ENCODE measurements at regions not wholly inside any gene's neighbourhood (a gene's known extent, or its start where the extent isn't known, plus 50 kb on each side); places are given as distances from the start of the nearest gene placed in this dataset.

DNA sequence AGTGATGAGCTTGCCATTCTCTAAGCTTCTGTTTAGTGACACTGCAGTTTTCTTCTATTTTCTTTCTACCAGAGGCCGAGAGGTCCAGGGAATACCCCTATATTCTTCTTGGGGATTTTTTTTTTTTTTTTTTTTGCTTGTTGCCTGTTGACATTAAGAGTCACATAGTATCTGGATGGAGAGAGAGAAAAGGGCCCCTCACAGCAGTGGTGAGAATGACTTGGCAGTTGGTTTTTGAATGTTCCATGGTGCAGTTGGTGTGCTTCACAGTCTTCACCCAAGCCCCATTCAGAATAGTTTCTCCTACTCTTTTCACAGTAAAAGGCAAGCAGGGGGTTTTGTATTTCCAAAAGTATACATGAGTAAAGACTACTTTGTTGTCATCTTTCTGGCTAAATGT lies 577.9 kb downstream of the LMO7 start:
- Histone ChIP-seq H3K4me3 (ENCODE audit: insufficient read depth, low read depth, low read length) (no peak overlapping the region), H3K27me3 (ENCODE audit: control insufficient read depth, insufficient read depth, low read length) (no peaks in the 10 kb centered on the region), H3K36me3 (replicated peaks; ENCODE audit: control insufficient read depth, insufficient read depth, low read length) (no peaks in the 10 kb centered on the region)
- no peak for DNase-seq

DNA sequence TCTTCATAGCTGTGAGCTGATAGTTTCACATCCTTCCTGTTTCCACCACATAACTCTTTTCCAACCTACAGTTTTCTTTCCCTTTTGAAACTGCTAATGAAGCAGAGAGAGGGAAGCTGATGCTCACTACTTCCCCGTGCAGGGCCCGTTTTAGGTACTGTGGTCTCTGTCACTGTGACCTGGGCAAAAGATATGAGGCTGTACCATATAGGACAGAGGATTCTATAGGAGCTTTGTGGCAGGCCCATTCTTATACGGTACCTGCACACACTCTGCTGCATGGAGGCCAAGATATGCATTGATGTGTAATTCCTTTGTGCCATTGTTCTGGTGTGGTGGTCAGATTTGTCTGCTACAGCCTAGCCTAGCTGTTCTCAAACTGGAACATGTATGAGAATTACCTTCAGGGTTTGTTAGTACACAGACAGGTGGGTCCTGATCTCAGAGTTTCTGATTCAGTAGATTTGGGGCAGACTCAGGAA lies 577.3 kb downstream of the LMO7 start:
- Histone ChIP-seq H3K27me3 (ENCODE audit: control insufficient read depth, insufficient read depth, low read length) (no peaks in the 10 kb centered on the region), H3K4me3 (ENCODE audit: insufficient read depth, low read depth, low read length) (no peak overlapping the region), H3K36me3 (replicated peaks; ENCODE audit: control insufficient read depth, insufficient read depth, low read length) (no peaks in the 10 kb centered on the region)
- no peak for DNase-seq

DNA sequence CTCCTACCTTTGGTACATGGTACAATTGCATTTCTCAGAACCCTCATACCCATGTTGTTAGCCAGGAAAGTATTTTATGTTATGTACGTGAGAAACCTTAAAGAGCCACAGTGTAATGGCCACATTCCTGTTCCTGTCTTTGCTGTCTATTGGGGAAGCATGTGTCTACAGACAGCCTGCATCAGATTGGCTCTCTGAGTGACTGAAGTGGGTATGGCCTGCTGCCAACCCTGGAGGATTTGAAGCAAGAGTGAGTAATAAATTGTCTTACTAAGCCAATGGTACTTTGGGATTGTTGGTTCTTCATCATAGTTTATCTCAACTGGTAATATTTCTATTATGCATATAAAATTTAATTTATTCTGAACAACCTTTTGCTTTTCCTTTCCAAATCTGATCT lies 574.1 kb downstream of the LMO7 start:
- Histone ChIP-seq H3K27me3 (ENCODE audit: control insufficient read depth, insufficient read depth, low read length) (no peaks in the 10 kb centered on the region), H3K4me3 (ENCODE audit: insufficient read depth, low read depth, low read length) (no peak overlapping the region), H3K36me3 (replicated peaks; ENCODE audit: control insufficient read depth, insufficient read depth, low read length) (no peaks in the 10 kb centered on the region)
- no peak for DNase-seq

DNA sequence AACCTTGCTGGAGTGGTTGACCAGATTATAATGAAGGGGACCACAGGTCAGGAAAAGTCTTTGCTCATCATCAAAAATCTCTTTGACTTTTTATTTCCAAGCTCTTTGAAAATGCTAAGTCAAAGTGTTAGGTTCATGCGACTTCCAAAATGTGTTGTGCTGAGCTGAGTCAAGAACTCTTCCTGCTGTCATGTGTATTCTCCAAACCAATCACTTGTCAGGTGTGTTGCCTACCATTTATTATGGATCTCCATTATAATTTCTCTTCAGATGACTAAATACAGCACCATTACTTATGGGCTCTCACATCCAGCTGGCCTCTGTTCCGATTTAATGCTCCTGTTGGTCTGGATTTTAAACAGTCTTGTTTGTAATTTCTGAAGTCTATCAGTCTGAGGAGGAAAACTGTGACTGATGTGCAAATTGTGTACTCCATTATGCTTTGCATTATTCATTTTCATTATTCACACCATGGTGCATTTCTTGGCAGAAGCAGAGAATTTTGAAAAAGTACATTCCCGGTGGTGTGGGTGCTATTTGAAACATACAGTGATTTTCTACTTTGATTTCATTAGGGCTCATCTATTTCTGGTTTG lies 562.5 kb downstream of the LMO7 start:
- Histone ChIP-seq H3K36me3 (replicated peaks; ENCODE audit: control insufficient read depth, insufficient read depth, low read length) (no peaks in the 10 kb centered on the region), H3K4me3 (ENCODE audit: insufficient read depth, low read depth, low read length) (no peak overlapping the region), H3K27me3 (ENCODE audit: control insufficient read depth, insufficient read depth, low read length) (no peaks in the 10 kb centered on the region)
- no peak for DNase-seq

DNA sequence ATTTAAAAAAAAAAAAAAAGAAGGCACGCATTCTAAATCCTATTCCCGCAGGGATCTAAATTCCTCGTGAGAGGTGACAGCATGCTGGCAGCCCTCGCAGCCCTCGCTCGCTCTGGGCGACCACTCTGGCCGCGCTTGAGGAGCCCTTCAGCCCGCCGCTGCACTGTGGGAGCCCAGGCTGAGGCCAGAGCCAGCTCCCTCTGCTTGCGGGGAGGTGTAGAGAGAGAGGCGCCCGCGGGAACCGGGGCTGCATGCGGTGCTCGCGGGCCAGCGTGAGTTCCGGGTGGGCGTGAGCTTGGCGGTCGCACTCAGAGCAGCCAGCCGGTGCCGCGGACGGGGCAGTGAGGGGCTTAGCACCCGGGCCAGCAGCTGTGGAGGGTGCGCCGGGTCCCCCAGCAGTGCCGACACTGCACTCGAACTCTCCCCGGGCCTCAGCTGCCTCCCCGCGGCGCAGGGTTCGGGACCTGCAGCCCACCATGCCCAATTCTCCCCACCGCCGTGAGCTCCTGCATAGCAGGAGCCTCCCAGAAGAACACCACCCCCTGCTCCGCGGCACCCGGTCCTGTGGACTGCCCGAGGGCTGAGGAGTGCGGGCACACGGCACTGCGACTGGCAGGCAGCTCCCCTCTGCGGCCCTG lies 553.9 kb downstream of the LMO7 start:
- no peak for DNase-seq
- Histone ChIP-seq H3K27me3 (ENCODE audit: control insufficient read depth, insufficient read depth, low read length) (no peaks in the 10 kb centered on the region), H3K4me3 (ENCODE audit: insufficient read depth, low read depth, low read length) (no peak overlapping the region), H3K36me3 (replicated peaks; ENCODE audit: control insufficient read depth, insufficient read depth, low read length) (no peaks in the 10 kb centered on the region)

DNA sequence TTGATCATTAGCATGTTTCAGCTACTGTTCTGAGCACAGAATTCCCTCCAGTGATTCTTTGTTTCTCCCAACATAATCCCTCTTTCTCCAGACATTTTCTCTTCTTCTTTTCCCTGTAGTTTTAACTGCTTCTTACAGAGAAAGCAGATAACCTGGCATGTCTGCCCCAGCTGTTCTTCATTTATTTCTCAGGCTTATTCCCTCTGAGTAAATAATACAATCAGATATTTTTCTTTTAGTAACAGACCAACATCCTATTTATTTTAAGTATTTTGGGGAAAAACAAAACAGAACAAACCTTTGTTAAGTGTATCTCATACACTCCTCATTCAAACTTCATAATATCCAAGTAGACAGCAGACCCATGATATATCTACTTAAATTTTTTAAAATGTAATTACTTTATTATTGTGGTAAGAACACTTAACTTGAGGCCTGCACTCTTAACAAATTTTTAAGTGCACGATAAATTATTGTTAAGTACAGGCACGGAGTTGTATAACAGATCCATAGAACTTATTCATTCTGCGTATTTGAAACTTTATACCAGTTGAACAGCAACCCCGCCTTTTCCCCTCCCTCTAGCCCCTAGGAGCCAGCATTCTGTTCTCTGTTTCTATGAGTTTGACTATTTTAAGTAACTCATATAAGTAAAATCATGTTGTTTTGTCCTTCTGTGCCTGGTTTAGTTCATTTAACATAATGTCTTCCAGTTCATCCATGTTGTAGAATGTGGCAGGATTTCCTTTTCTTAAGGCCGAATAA lies 540.0 kb downstream of the LMO7 start:
- Histone ChIP-seq H3K36me3 (replicated peaks; ENCODE audit: control insufficient read depth, insufficient read depth, low read length) (no peaks in the 10 kb centered on the region), H3K27me3 (ENCODE audit: control insufficient read depth, insufficient read depth, low read length) (no peaks in the 10 kb centered on the region), H3K4me3 (ENCODE audit: insufficient read depth, low read depth, low read length) (no peak overlapping the region)
- DNase-seq, result no peak

DNA sequence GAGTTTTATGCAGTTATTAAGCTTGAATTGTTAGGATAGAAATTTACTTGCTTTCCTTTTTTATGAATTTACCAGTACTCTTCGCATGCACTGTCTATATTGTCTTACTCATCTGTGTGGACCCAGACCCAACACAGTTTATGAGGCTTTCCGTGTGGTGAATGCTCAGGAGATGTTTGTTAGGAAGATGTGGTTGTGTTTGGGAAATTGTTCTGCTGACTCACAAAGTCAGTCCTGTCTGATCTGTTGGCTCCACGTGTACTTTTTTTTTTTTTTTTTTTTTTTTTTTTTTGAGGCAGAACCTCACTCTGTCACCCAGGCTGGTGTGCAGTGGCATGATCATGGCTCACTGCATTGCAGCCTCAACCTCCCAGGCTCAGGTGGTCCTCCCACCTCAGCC lies 532.5 kb downstream of the LMO7 start:
- H3K27me3 ChIP-seq (ENCODE audit: control insufficient read depth, insufficient read depth, low read length), result no peaks in the 10 kb centered on the region
- DNase-seq, result no peak
- H3K36me3 ChIP-seq (replicated peaks; ENCODE audit: control insufficient read depth, insufficient read depth, low read length), result no peaks in the 10 kb centered on the region
- no peak overlapping the region for H3K4me3 ChIP-seq (ENCODE audit: insufficient read depth, low read depth, low read length)

DNA sequence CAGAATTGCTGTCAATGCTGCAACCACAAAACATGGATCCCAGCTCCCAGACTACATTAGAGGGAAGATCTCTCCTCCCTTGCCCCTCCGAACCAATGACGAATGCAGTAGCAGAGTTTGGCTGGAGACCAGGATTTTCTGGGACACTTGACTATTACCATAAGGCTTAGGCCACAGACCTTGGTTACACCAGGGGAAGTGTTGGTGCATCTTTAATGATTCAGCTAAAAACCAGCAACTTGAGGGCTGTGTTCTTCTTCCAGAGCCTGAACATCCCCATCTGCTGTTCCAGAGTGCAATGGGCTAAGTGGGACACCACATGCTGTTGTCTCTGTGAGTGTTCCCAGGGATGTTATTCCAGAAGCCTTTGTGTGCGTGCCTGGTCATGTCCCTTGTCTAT lies 528.2 kb downstream of the LMO7 start:
- DNase-seq, result no peak
- H3K27me3 ChIP-seq (ENCODE audit: control insufficient read depth, insufficient read depth, low read length), result no peaks in the 10 kb centered on the region
- no peaks in the 10 kb centered on the region for H3K36me3 ChIP-seq (replicated peaks; ENCODE audit: control insufficient read depth, insufficient read depth, low read length)
- H3K4me3 ChIP-seq (ENCODE audit: insufficient read depth, low read depth, low read length), result no peak overlapping the region

DNA sequence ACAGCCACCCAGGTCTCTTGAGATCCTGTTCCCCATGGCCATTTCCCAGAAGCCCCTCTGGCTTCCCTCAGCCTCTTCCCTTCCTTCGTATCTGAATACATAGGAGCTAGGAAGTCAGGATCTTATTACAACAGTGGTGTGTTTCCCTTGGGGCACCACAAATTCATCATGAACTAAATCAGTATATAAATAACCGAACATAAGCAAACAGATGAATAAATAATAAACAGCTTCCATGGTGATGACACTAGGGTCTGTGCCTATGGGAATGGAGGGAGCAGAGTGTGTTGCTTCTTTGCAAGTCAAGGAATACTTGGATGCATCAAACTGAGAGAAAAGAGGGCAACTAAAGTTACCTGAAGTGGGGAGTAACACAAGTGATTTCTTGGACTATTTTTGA lies 527.6 kb downstream of the LMO7 start:
- H3K27me3 ChIP-seq (ENCODE audit: control insufficient read depth, insufficient read depth, low read length), result no peaks in the 10 kb centered on the region
- H3K4me3 ChIP-seq (ENCODE audit: insufficient read depth, low read depth, low read length), result no peak overlapping the region
- H3K36me3 ChIP-seq (replicated peaks; ENCODE audit: control insufficient read depth, insufficient read depth, low read length), result no peaks in the 10 kb centered on the region
- DNase-seq, result no peak

DNA sequence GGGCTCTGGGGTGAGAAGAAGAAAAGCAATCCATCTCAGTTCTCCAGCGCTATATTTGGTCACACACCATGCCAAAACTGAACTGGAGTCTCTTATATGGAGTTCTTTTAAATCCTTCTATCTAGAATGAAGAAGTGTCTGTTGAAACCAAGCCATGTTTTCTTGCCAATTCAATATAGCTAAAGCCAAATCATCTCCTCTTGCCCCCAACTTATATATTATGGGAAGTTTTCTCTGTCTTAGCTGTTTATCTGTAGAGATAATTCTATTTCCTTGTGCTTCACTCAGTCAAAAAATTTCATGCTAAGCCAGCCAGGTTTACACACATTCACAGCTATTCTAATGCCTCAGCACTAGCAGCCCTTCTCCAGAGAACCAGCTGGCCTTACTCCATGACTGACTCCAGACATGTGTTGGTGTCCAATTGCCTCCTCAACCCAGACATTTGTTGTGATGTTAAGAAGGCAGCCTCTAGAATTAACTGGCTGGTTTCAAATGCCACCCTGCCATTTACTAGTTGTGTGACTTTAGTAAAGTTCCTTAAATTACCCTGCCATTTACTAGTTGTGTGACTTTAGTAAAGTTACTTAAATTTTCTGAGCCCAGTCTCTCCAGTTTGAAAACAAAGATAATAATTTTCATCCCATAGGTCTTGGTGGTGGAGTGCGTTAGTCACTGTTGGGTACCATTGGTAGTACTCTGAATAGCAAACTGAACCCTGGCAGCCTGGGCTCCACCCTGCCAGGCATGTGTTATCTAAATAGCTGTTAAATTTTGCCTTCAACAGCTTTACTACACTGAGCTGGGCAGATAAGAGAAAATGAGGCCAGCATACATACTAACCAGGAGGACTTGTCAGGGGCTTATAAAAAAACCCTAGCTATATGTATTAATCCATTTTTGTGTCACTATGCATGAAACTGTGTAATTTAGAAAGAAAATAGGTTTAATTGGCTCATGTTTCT lies 525.1 kb downstream of the LMO7 start:
- Histone ChIP-seq H3K36me3 (replicated peaks; ENCODE audit: control insufficient read depth, insufficient read depth, low read length) (no peaks in the 10 kb centered on the region), H3K4me3 (ENCODE audit: insufficient read depth, low read depth, low read length) (no peak overlapping the region), H3K27me3 (ENCODE audit: control insufficient read depth, insufficient read depth, low read length) (no peaks in the 10 kb centered on the region)
- DNase-seq, result no peak

DNA sequence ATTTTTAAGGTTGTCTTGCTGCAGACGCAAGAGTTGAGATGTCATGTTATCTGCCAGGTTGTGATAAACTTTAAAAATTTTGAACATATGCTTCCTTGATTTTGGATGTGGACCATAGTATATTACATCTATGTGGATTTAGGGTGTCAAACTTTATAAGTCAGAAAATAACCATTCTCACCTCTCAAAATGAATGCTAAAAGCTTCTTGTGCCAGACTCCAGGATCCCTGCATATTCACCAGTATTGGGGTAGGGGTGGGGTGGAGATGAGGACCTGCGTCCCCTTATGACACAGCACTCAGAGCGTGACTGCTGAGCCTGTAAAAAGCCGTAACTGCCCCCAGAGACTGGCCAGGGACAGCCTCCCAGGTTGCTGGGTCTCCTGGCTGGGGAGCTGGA lies 524.4 kb downstream of the LMO7 start:
- Histone ChIP-seq H3K4me3 (ENCODE audit: insufficient read depth, low read depth, low read length) (no peak overlapping the region), H3K36me3 (replicated peaks; ENCODE audit: control insufficient read depth, insufficient read depth, low read length) (no peaks in the 10 kb centered on the region), H3K27me3 (ENCODE audit: control insufficient read depth, insufficient read depth, low read length) (no peaks in the 10 kb centered on the region)
- no peak for DNase-seq

DNA sequence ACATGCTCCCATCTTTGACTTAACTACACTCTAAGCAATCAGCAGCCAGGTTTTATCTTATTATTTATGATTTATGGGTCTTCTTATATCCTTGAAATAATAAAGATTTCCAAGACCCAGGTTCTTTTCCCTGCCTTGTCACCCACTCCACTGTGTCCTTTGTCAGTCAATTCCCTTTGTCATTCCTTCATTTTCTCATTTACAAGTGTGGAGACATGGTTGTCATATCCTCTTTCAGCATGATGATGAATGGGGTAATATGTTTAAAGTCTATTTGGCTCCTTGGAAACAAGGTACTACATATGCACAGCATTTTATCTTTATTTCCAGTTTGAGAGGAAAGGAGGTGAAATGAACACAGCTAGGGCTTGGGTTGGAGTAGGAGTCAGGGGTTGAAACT lies 521.8 kb downstream of the LMO7 start:
- H3K27me3 ChIP-seq (ENCODE audit: control insufficient read depth, insufficient read depth, low read length), result no peaks in the 10 kb centered on the region
- DNase-seq, result no peak
- H3K4me3 ChIP-seq (ENCODE audit: insufficient read depth, low read depth, low read length), result no peak overlapping the region
- H3K36me3 ChIP-seq (replicated peaks; ENCODE audit: control insufficient read depth, insufficient read depth, low read length), result no peaks in the 10 kb centered on the region

DNA sequence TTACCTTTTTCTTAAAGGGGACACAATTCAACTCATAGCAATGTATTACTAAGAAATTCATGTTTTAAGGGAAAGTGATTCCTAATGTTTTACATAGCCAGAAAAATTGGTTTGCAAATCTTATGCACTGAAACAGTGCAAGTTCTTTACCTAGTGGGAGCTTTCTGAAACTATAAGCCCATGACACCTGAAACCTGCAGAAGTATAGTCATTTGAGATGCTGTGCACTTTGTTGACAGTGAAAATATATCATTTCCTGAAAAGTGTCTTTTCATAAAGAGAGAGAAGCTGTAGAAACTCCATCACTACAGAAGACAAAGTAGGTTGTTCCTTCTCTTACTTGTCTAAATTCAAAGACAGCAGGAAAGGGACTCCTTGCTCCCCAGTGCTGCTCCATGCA lies 517.1 kb downstream of the LMO7 start:
- Histone ChIP-seq H3K4me3 (ENCODE audit: insufficient read depth, low read depth, low read length) (no peak overlapping the region), H3K27me3 (ENCODE audit: control insufficient read depth, insufficient read depth, low read length) (no peaks in the 10 kb centered on the region), H3K36me3 (replicated peaks; ENCODE audit: control insufficient read depth, insufficient read depth, low read length) (no peaks in the 10 kb centered on the region)
- DNase-seq, result no peak

DNA sequence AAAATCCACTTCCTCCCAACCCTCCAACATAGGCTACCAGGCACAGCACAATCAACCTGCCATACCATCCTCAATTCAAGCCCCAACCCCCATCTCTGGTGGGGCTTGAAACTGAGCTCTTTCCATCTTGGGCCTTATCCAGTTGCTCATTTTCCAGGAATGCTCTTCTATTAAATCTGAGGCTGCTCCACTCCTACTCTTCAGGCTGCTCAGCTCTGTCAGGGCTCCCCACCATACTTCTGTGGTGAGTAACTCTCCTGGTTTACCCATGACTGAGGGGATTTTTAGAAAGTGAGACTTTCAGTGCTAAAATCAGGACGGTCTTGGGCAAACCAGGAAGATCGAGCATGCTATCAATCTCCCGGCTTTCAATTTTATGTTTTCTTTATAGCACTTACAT lies 512.8 kb downstream of the LMO7 start:
- no peak overlapping the region for H3K4me3 ChIP-seq (ENCODE audit: insufficient read depth, low read depth, low read length)
- H3K36me3 ChIP-seq (replicated peaks; ENCODE audit: control insufficient read depth, insufficient read depth, low read length), result no peaks in the 10 kb centered on the region
- no peak for DNase-seq
- H3K27me3 ChIP-seq (ENCODE audit: control insufficient read depth, insufficient read depth, low read length), result no peaks in the 10 kb centered on the region
